Gastrocnemius medialis (tissue), 4 donors: ENCODE measurements at regions not wholly inside any gene's neighbourhood (a gene's known extent, or its start where the extent isn't known, plus 50 kb on each side); places are given as distances from the start of the nearest gene placed in this dataset.

Experiments used
- POLR2A ChIP-seq, 2 donors: fragments of 450-650 bp; IDR thresholded peaks; one replicate each; pipeline ENCODE4 v1.6.1; 2017; ENCODE audit warnings: antibody characterized with exemption in 2 of 2, mild to moderate bottlenecking in 2 of 2, moderate library complexity in 2 of 2
- TF ChIP-seq, protein P1 (sequence below), 5 experiments: fragments of 450-650 bp in 3 of 5; fragments of 200-600 bp in 2 of 5; sonication (generic) in 2 of 5; IDR thresholded peaks in 4 of 5; conservative IDR thresholded peaks in 1 of 5; 1 replicate in 4 of 5; 2 replicates in 1 of 5; pipeline ENCODE4 v1.5.1; 2016 to 2019; ENCODE audit warnings: antibody characterized with exemption in 5 of 5, mild to moderate bottlenecking in 3 of 5, moderate library complexity in 3 of 5

DNA sequence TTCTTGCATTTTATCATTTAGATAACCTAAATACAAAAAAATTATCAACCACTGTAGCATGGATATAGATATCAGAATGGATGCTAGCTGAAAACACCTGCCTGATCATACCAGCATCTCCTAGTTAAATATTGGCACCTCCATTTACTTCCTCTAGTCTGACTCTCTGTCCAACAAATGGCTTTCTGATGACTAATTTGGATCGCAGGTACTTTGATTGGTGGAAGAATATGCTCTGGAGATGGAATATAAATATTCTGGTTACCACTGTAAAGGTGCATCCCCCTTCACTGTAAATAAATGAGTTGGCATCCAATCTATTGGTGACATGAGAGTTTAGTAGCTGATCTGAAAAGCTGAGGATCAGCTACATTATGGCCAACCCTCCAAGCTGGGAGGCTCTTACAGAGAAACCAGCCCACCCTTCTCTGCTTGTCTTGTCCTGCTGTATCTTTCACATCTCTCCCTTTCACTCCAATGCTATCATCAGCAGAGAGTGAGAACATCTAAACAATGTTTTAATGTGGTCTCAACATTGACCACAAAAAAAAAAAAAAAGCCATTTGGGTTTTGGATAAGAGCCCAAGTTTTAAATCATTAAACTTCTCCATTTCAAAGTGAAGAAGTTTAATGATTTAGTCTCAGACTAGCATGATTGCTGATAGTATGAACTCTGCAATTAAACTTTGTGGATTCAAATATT is 90.5 kb downstream of the PMAIP1 start:
- TF ChIP-seq, protein P1, sequence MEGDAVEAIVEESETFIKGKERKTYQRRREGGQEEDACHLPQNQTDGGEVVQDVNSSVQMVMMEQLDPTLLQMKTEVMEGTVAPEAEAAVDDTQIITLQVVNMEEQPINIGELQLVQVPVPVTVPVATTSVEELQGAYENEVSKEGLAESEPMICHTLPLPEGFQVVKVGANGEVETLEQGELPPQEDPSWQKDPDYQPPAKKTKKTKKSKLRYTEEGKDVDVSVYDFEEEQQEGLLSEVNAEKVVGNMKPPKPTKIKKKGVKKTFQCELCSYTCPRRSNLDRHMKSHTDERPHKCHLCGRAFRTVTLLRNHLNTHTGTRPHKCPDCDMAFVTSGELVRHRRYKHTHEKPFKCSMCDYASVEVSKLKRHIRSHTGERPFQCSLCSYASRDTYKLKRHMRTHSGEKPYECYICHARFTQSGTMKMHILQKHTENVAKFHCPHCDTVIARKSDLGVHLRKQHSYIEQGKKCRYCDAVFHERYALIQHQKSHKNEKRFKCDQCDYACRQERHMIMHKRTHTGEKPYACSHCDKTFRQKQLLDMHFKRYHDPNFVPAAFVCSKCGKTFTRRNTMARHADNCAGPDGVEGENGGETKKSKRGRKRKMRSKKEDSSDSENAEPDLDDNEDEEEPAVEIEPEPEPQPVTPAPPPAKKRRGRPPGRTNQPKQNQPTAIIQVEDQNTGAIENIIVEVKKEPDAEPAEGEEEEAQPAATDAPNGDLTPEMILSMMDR (IDR thresholded peaks at IDR 0.05 in 4 of 5, conservative IDR thresholded peaks at IDR 0.05 in 1 of 5) = no peak
- TF ChIP-seq POLR2A (IDR thresholded peaks at IDR 0.05) = no peak
